ENCODE measurements at regions not wholly inside any gene's neighbourhood (a gene's known extent, or its start where the extent isn't known, plus 50 kb on each side); places are given as distances from the start of the nearest gene placed in this dataset.
"Not testable (repeated sequence)": the region's sequence is repeated elsewhere in the genome, so short reads cannot be mapped to it uniquely, and the experiment has no call there.

- H3K4me3 ChIP-seq; H3K36me3 ChIP-seq (ENCODE audit: low read depth); H3K4me1 ChIP-seq (ENCODE audit: low read depth); ATAC-seq; DNase-seq; H3K9me3 ChIP-seq; intact Hi-C loops (cut with DNase I, micrococcal nuclease): not testable (repeated sequence)
Measured at GRCh38 chr7:26424319-26424718, 132.7 kb downstream of the SNX10 start.

GRCh38 chr7:26425655-26426054 lies 134.0 kb downstream of the SNX10 start:
- Histone ChIP-seq H3K36me3 (ENCODE audit: low read depth) (no peaks in the 10 kb centered on the region), H3K9me3 (no peaks in the 10 kb centered on the region), H3K4me3 (no peak overlapping the region), H3K4me1 (ENCODE audit: low read depth) (no peaks in the 10 kb centered on the region)
- TF ChIP-seq CTCF (IDR thresholded peaks at IDR 0.05) = no peak
- intact Hi-C loops (cut with DNase I, micrococcal nuclease) = no loop called here
- ATAC-seq = no peak
- no peak for DNase-seq

- ATAC-seq = no peak
- no peaks in the 10 kb centered on the region for H3K36me3 ChIP-seq (ENCODE audit: low read depth)
- no peak overlapping the region for H3K4me3 ChIP-seq
- intact Hi-C loops (cut with DNase I, micrococcal nuclease) = no loop called here
- H3K4me1 ChIP-seq (ENCODE audit: low read depth) = no peaks in the 10 kb centered on the region
- no peaks in the 10 kb centered on the region for H3K9me3 ChIP-seq
- no peak for DNase-seq
- TF ChIP-seq CTCF (IDR thresholded peaks at IDR 0.05) = no peak
Measured at GRCh38 chr7:26426096-26426495, 134.4 kb downstream of the SNX10 start.

GRCh38 chr7:26428571-26428970 lies 136.9 kb downstream of the SNX10 start:
- H3K4me1 ChIP-seq (ENCODE audit: low read depth) = no peaks in the 10 kb centered on the region
- intact Hi-C loops (cut with DNase I, micrococcal nuclease) = no loop called here
- H3K4me3 ChIP-seq = no peak overlapping the region
- no peak for TF ChIP-seq CTCF (IDR thresholded peaks at IDR 0.05)
- H3K36me3 ChIP-seq (ENCODE audit: low read depth) = no peaks in the 10 kb centered on the region
- H3K9me3 ChIP-seq = no peaks in the 10 kb centered on the region
- DNase-seq (no peak), ATAC-seq (no peak)

- Histone ChIP-seq H3K4me3 (no peak overlapping the region), H3K9me3 (no peaks in the 10 kb centered on the region), H3K4me1 (ENCODE audit: low read depth) (no peaks in the 10 kb centered on the region), H3K36me3 (ENCODE audit: low read depth) (no peaks in the 10 kb centered on the region)
- no peak for ATAC-seq
- intact Hi-C loops (cut with DNase I, micrococcal nuclease) = no loop called here
- no peak for TF ChIP-seq CTCF (IDR thresholded peaks at IDR 0.05)
- DNase-seq = no peak
Measured at GRCh38 chr7:26429168-26429567, 137.5 kb downstream of the SNX10 start.

- H3K36me3 ChIP-seq (ENCODE audit: low read depth) = no peaks in the 10 kb centered on the region
- DNase-seq = no peak
- TF ChIP-seq CTCF (IDR thresholded peaks at IDR 0.05) = no peak
- no peaks in the 10 kb centered on the region for H3K9me3 ChIP-seq
- no peak overlapping the region for H3K4me3 ChIP-seq
- intact Hi-C loops (cut with DNase I, micrococcal nuclease) = no loop called here
- no peaks in the 10 kb centered on the region for H3K4me1 ChIP-seq (ENCODE audit: low read depth)
- ATAC-seq = no peak
Measured at GRCh38 chr7:26434974-26435373, 143.3 kb downstream of the SNX10 start.
